TTC549 (cell line): ENCODE measurements at regions not wholly inside any gene's neighbourhood (a gene's known extent, or its start where the extent isn't known, plus 50 kb on each side); places are given as distances from the start of the nearest gene placed in this dataset.

Experiments
- FAIRE-seq: peaks from 2 replicates; lab custom pipeline; 2012; peaks lifted over from hg19 to GRCh38; lab: Jason Lieb, UNC

GRCh38 chr5:20619591-20619990, 631.6 kb upstream of the CDH18 start:
- no peak for FAIRE-seq

- FAIRE-seq, result no peak
Observed at GRCh38 chr5:20618340-20618739, 630.3 kb upstream of the CDH18 start.

GRCh38 chr5:20617841-20618240, 629.8 kb upstream of the CDH18 start:
- no peak for FAIRE-seq

DNA sequence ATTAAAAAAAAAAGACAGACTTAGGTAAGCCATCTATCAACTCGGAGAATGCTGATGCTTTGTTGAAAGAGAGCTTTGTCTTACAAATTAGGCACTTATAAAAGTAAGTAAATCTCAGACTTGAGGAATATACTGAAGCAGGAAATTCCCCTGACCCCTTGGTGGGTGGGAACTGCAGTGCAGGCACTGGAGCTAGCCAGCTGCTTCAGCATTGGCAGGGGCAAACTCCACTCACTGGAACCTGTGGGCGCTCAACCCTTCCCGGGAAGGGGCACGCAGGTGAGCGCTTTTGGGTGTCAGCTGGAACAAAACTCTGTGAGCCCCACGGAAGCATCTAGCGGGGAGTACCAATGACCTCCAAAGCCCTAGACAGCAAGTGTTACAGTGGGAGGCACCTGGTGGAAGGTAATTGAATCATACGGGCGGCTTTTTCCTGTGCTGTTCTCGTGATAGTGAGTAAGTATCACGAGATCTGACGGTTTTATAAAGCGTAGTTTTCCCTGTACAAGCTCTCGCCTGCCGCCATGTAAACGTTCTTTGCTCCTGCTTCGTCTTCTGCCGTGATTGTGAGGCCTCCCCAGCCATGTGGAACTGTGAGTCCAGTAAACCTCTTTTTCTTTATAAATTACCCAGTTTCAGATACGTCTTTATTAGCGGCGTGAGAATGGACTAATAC, 628.0 kb upstream of the CDH18 start:
- no peak for FAIRE-seq

DNA sequence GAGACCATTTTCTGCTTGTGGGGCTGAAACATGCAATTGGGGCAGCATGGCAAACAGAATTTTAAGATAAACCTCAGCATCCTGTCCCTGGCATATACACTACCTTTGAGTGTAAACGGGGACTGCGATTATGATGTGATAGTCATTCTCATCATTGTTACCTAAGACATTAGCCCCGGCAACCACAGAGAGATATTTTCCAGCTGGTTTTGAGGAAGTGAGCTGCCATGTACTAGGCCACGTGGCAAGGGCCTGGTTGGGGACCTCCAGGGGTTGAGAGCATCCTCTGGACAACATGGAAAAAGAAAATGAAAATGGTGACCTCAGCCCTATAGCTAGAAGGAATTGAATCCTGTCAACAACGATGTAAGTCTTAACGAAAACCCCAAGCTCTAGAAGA, 623.6 kb upstream of the CDH18 start:
- FAIRE-seq, result no peak

GRCh38 chr5:20610681-20611080, 622.7 kb upstream of the CDH18 start:
- FAIRE-seq, result no peak

- FAIRE-seq, result no peak
Observed at GRCh38 chr5:20609126-20609525, 621.1 kb upstream of the CDH18 start.

- FAIRE-seq, result no peak
Observed at GRCh38 chr5:20608567-20608966, 620.6 kb upstream of the CDH18 start.

DNA sequence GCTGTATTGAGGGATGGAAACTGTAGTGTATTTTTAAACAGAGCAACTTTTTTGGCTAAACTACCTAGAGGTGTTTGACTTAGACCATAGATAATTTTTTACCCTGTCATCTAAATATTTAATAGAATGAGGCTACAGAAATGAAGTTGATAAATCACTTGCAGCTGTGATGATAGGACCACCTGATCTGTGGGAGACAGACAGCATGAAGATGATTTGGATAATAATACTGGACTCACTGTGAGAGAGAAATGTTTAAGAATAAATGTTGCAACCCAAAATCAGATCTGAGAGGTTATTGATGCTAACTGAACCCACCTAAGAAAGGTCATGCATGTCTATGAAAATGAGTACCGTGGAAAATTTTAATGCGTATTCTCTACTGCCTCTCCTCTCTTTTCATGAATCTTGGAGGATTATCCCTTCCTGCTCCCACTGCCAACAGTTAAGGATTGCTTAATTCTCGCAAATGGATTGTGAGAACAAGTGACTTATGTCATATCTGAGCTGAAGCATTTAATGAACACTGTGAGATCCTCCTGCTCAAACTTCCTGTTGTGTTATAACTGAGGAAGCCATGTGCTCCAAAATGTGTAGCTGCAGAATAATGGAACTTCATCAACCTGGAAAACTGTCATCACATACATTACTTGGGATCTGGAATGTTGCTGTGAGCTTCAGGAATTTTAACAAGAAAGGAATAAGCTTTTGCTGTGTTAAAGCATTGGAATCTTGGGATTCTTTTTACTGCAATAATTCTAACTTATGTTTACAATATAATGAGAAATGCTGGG, 617.9 kb upstream of the CDH18 start:
- no peak for FAIRE-seq

GRCh38 chr5:20604992-20605391, 617.0 kb upstream of the CDH18 start:
- FAIRE-seq, result no peak

DNA sequence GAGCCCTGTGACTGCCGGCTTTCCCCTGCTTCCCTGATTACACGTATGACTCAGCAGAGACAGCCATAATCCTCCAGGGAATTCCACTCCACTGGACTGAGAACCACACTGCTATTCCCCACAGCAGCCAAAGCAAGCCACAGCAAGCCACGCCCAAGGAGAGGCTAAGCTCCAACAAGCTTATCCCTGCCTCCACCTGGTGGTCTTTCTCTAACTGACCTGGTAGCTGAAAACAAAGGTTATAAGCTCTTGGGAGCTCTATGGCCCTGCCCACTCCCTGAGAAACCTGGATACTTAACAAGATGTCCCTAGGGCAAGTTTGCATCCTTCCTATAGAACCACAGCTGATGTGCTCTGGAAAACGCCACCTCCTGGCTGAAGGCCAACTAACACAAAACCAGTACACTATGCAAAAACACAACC, 613.7 kb upstream of the CDH18 start:
- FAIRE-seq, result no peak

DNA sequence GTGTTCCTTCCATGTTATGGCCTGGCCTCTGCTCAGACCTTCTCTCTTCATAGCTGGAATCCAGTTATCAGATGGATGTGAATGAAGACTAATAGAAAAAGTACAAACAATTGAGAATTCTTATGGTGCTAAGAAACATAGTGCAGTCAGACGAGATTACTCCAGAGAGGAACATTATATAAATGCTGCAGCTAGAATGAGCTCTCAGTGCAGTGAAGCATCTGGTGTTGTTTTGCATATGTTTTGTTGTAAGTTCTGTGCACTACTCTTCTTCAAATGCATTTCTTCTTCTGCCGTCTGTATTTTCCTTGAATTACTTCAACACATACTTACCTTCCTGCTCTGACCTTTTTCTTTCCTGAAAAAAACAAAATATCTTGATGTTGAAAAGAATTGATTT, 602.4 kb upstream of the CDH18 start:
- no peak for FAIRE-seq

DNA sequence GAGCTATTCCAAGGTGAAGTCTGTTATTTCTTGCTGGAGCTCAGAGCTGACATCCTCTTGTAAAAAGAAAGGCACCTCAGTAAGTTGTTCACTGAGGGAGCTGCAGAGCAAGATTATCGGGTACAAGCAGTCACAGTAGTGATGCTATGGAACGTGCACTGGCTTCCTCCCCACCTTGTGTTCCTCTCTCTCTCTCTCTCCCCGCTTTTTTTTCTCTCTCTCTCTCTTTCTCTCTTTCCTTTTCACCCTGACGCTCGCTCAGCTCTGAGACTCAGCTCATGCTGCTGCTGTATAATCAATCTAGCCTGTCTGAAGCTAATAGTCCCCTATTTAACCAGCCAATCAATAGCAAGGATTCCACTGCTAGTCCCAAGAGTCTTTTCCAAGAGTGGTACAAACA, 587.6 kb upstream of the CDH18 start:
- no peak for FAIRE-seq

DNA sequence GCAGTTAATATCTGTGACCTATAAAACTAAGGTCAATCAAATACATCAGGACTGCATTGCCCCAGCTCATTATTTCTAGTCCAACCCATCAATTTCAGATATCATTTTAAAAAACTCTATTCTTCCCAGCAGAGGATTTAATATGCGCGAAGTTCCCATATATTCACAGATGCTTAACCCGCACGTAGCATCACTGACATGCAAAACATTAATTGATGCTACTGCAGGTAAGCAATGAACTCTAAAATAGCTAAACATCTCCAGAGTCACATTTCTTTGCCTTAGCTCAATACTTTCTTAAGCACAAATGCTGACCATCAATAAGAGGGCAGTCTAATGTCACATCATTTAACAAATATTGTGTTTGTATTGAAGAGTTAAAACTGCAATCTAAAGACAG, 586.6 kb upstream of the CDH18 start:
- no peak for FAIRE-seq

- no peak for FAIRE-seq
Observed at GRCh38 chr5:20572614-20573013, 584.6 kb upstream of the CDH18 start.

GRCh38 chr5:20570486-20570885, 582.5 kb upstream of the CDH18 start:
- FAIRE-seq, result no peak

DNA sequence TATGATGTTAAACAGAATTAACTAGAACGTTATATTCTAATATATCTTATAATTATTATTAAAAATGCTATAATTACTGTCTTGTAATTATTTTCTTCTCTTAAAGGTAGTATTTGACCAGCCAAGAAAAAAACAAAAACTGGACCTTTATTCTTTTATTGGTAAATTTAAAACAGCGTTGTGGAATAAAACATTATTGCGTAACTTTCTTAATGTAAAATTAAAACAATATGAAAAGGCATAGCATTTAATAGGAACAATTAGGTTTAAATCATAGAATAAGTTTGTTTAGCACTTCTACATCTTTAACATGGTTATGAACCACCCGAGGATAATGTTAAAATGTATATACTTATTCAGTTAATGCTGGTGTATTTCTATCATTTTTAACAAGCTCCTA, 574.5 kb upstream of the CDH18 start:
- no peak for FAIRE-seq

DNA sequence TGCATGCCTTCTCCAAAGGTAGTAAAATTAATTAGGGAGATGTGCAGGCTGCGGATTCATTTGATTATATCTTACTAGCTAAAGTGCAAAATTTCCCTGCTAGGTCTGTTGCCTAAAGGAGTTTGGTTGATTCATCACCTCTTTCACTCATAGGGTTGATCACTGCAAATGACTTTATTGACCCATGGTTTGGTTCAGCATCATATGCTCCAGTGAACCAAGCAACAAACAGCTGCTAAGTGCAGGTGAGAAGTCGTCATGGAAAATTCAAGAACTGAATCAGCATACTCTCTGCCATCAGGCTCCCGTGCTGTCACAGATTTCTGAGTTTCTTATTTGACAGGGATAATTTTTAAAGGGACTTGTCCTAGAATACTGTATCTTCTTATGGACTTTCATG, 571.8 kb upstream of the CDH18 start:
- no peak for FAIRE-seq

DNA sequence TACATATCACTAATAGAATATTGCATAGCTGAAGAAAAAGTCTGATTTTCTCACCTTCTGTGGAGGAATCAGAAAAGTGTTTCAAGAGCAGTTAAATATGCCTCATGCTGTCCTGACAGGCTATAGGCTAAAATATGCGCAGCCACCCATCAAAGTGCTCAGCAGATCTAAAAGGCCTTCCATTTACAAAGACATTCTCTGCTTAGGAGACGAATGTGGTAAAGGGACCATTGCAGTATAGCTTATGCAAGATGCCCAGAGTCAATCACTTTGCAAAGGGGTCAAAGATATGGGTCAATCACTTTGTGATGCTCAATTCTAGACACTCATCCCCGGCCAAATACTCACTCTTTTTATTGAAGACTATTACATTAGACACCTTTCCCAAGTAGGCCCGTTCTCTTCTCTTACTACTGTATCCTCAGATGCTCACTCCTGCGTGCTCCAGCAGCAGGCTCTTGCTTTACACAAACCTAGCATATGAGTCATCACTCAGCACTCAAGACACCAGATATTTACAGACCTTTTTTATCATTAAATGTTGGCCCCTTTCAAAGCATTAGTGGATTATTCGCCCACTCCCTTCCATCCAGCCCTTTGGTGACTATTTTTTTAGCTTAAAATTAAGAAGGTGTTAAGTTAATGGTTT, 568.2 kb upstream of the CDH18 start:
- no peak for FAIRE-seq

- no peak for FAIRE-seq
Observed at GRCh38 chr5:20555034-20555433, 567.0 kb upstream of the CDH18 start.

DNA sequence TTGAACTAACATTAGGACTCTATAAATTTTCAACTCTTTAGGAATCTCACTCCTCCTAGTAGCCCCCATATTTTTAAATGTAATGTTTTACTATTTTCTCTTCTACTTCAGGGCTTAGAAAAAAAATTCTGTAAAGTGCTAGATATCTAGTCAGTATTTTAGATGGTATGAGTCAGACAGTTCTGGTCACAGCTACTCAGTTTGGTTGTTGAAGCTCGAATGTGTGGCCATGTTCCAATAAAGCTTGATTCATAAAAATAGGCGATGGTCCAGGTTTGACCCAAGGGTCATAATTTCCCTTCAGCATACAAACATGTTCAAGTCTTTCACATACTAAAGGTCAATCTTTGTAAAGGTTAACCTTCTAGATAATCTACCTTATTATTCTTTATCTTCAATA, 566.0 kb upstream of the CDH18 start:
- no peak for FAIRE-seq

- FAIRE-seq, result no peak
Observed at GRCh38 chr5:20537911-20538703, 550.1 kb upstream of the CDH18 start.

DNA sequence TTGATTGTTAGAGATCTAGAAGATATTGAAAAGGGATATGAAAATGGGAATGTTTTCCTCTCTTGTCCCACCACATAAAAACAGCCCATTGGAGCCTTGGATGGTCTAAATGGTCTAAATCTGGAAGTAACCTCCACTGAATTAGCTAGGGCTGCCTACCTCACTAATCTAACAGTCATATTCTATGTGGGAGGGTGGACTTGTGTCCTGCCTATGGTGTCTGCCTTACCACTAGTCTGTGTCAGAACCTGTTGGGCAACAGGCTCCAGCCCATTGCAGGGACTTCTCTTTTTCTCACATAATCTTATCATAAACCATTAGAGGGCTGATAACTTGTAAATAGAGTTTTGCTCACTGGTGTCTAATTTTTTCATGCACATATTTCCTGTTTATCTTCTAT, 548.8 kb upstream of the CDH18 start:
- no peak for FAIRE-seq
